Nephron progenitor cell (in vitro differentiated cells): ENCODE measurements at regions not wholly inside any gene's neighbourhood (a gene's known extent, or its start where the extent isn't known, plus 50 kb on each side); places are given as distances from the start of the nearest gene placed in this dataset.

Experiments
- DNase-seq: peaks from one replicate; pipeline ENCODE4 v3.0.0; 2021
- H3K27ac Mint-ChIP-seq: 2 replicates; pipeline ENCODE4 v1.8.0; 2021; ENCODE audit warnings: mild to moderate bottlenecking, moderate library complexity, mixed read lengths
- H3K27me3 Mint-ChIP-seq: 2 replicates; pipeline ENCODE4 v1.8.0; 2021; ENCODE audit warnings: mild to moderate bottlenecking, low read depth, mixed read lengths; ENCODE audit not compliant: poor library complexity
- H3K36me3 Mint-ChIP-seq: 2 replicates; pipeline ENCODE4 v1.8.0; 2021; ENCODE audit warnings: low read depth, mixed read lengths
- H3K4me1 Mint-ChIP-seq: 2 replicates; pipeline ENCODE4 v1.8.0; 2021; ENCODE audit warnings: mixed read lengths
- H3K4me3 Mint-ChIP-seq: 2 replicates; pipeline ENCODE4 v1.8.0; 2021; ENCODE audit warnings: mild to moderate bottlenecking, moderate library complexity, mixed read lengths
- H3K9me3 Mint-ChIP-seq: 2 replicates; pipeline ENCODE4 v1.8.0; 2021; ENCODE audit warnings: mild to moderate bottlenecking, moderate library complexity, mixed read lengths
- CTCF ChIP-seq: fragments of 200-600 bp; sonication (generic); IDR thresholded peaks from 2 replicates; pipeline ENCODE4 v1.5.0; 2021; ENCODE audit warnings: antibody characterized with exemption

GRCh38 chr11:96643173-96643572 is 253.4 kb downstream of the JRKL start:
- no peak overlapping the region for H3K27ac Mint-ChIP-seq
- H3K27me3 Mint-ChIP-seq = peaks cover 3% of the 10 kb centered on the region
- no peak for TF ChIP-seq CTCF
- peaks cover 20% of the 10 kb centered on the region for H3K4me1 Mint-ChIP-seq
- H3K9me3 Mint-ChIP-seq = peaks cover 10% of the 10 kb centered on the region
- H3K4me3 Mint-ChIP-seq = no peak overlapping the region
- no peaks in the 10 kb centered on the region for H3K36me3 Mint-ChIP-seq
- DNase-seq = no peak

- no peak overlapping the region for H3K27ac Mint-ChIP-seq
- H3K36me3 Mint-ChIP-seq = no peaks in the 10 kb centered on the region
- no peaks in the 10 kb centered on the region for H3K27me3 Mint-ChIP-seq
- peaks cover 40% of the 10 kb centered on the region for H3K4me1 Mint-ChIP-seq
- peaks cover 9% of the 10 kb centered on the region for H3K9me3 Mint-ChIP-seq
- H3K4me3 Mint-ChIP-seq = no peak overlapping the region
- no peak for TF ChIP-seq CTCF
- no peak for DNase-seq
These were observed 257.8 kb downstream of the JRKL start for GRCh38 chr11:96647621-96648020.

- H3K36me3 Mint-ChIP-seq = no peaks in the 10 kb centered on the region
- H3K27me3 Mint-ChIP-seq = no peaks in the 10 kb centered on the region
- peak; percentile 12 for DNase-seq
- no peaks in the 10 kb centered on the region for H3K9me3 Mint-ChIP-seq
- no peak overlapping the region for H3K4me3 Mint-ChIP-seq
- H3K27ac Mint-ChIP-seq = peak overlapping the region; percentile 94
- H3K4me1 Mint-ChIP-seq = peaks cover 40% of the 10 kb centered on the region
- TF ChIP-seq CTCF = no peak
These were observed 259.2 kb downstream of the JRKL start for GRCh38 chr11:96648991-96649390.

- H3K4me3 Mint-ChIP-seq = no peak overlapping the region
- DNase-seq = no peak
- H3K4me1 Mint-ChIP-seq = peaks cover 27% of the 10 kb centered on the region
- H3K27me3 Mint-ChIP-seq = no peaks in the 10 kb centered on the region
- no peaks in the 10 kb centered on the region for H3K9me3 Mint-ChIP-seq
- no peaks in the 10 kb centered on the region for H3K36me3 Mint-ChIP-seq
- TF ChIP-seq CTCF = no peak
- no peak overlapping the region for H3K27ac Mint-ChIP-seq
These were observed 262.7 kb downstream of the JRKL start for GRCh38 chr11:96652516-96652915.

- Mint-ChIP-seq H3K27me3 (no peaks in the 10 kb centered on the region), H3K27ac (no peak overlapping the region), H3K9me3 (no peaks in the 10 kb centered on the region), H3K36me3 (no peaks in the 10 kb centered on the region), H3K4me1 (no peaks in the 10 kb centered on the region), H3K4me3 (no peak overlapping the region)
- no peak for DNase-seq
- no peak for TF ChIP-seq CTCF
These were observed 265.7 kb downstream of the JRKL start for GRCh38 chr11:96655474-96655873.

GRCh38 chr11:96658436-96658835 is 268.6 kb downstream of the JRKL start:
- Mint-ChIP-seq H3K9me3 (no peaks in the 10 kb centered on the region), H3K36me3 (no peaks in the 10 kb centered on the region), H3K4me1 (no peaks in the 10 kb centered on the region), H3K4me3 (no peak overlapping the region), H3K27me3 (no peaks in the 10 kb centered on the region), H3K27ac (no peak overlapping the region)
- TF ChIP-seq CTCF = no peak
- DNase-seq = no peak
